Cortex of kidney (tissue), 1 donor: ENCODE measurements at regions not wholly inside any gene's neighbourhood (a gene's known extent, or its start where the extent isn't known, plus 50 kb on each side); places are given as distances from the start of the nearest gene placed in this dataset.

Experiments
- DNase-seq: peaks from one replicate; lab custom pipeline; 2025; lab: John Stamatoyannopoulos, UW

DNA sequence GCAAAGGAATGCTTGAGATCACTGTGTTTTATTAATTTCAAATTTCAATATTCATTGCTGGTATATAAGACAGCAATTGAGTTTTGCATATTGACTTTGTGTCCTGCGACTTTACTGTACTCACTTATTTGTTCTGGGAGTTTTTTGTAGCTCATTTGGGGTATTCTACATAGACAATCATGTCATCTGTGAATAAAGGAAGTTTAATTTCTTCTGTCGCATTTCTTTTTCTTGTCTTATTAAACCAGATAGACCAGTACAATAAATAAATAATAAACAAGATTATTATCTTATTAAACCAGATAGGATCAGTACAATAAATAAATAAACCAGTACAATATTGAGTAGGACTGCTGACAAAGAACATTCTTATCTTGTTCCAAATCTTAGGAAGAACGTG lies 448.2 kb downstream of the RPS24 start:
- no peak for DNase-seq

DNA sequence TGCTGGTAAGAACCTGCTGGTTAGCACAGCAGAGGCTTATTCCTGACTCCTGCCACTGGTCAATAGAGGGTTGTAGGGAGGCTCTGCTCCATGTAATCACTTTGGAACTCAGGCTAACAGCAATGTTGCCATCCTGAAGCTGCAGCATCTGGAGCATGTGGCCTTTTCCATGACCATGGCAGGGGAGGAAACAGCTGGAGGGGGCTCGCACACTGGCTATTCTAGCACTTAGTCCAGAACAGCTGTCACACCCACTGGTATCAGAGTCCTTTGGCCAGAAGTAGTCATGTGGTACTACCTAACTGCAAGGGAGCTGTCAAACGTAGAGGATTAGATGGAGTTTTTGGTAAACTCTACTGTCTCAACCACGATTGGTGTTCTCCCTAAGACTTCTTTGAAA lies 450.0 kb downstream of the RPS24 start:
- no peak for DNase-seq

GRCh38 chr10:78489034-78489433 lies 455.4 kb downstream of the RPS24 start:
- no peak for DNase-seq

DNA sequence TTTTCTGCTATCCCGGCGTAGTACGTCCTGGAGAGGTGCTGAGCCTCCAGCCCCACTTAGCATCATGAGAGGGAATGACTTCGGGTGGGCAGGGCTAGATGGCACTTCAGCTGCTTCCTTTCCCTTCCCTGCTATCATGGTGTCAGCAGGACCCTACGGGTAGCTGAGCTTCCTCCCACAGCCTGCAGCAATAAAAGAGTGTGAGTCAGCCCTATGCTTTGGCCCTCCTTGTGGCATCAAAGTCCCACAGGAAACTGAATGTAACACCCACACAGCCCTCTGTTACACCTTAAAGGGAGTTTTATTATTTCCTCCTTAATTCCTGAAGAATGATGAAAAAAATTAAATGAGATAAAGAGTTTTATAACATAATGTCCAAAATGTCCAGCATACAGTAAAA lies 458.1 kb downstream of the RPS24 start:
- DNase-seq, result no peak

- DNase-seq, result no peak
These were observed 458.8 kb downstream of the RPS24 start for GRCh38 chr10:78492424-78492823.

DNA sequence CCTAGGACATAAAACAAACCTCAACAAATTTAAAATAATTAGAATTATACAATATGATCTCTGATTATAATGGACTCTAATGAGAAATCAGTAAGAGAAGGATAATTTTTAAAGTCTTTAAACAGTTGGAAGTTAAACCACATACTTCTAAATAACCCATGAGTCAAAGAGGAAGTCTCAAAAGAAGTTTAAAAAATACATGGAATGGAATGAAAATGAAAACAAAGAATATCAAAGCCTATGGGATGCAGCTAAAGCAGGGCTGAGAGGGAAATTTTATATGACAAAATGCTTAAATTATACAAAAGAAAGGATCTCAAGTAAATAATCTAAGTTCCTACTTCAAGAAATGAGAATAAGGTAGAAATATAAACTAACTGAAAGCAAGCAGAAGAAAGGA lies 460.5 kb downstream of the RPS24 start:
- DNase-seq, result no peak

- no peak for DNase-seq
These were observed 468.7 kb downstream of the RPS24 start for GRCh38 chr10:78502210-78502936.

DNA sequence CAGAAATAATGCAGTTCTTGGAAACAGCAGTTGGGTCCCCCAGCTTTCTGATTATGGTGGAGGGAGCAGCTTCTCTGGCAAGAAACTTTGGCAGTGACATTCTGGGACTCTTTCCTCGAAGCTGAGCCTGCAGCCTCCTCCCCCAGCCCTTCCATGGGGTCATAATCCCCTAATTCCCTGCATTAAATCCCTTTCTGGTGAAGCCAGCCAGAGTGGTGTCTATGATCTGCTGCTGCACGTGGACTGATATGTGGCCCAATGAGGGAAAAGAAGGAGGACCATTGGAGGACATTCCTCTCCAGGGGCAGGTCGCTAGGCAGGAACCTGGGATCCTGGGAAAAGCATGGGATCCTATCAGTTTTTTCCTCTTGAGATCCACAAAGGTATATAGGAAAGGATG lies 470.5 kb downstream of the RPS24 start:
- DNase-seq, result no peak

DNA sequence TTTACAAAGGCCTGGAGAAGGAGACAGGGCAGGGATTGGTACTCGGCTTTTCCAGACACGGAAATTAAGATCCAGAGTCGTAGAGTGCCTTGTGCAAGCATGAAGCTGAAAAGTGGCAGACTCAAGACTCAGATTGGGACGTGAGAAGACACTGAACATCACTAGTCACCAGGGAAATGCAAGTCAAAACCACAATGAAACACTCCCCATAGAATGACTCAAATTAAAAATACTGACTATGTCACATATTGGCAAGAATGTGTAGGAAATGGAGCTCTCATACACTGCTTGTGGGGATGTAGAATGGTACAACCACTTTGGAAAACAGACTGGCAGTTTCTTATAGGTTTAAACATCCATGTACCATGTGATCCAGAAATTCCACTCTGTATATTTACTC lies 472.0 kb downstream of the RPS24 start:
- no peak for DNase-seq

- DNase-seq, result no peak
These were observed 473.0 kb downstream of the RPS24 start for GRCh38 chr10:78506614-78507013.

GRCh38 chr10:78507510-78508160 lies 474.0 kb downstream of the RPS24 start:
- DNase-seq, result no peak

- DNase-seq, result no peak
These were observed 475.5 kb downstream of the RPS24 start for GRCh38 chr10:78508955-78509748.

GRCh38 chr10:78510566-78511323 lies 477.1 kb downstream of the RPS24 start:
- no peak for DNase-seq

- DNase-seq, result no peak
These were observed 477.9 kb downstream of the RPS24 start for GRCh38 chr10:78511324-78512204.

DNA sequence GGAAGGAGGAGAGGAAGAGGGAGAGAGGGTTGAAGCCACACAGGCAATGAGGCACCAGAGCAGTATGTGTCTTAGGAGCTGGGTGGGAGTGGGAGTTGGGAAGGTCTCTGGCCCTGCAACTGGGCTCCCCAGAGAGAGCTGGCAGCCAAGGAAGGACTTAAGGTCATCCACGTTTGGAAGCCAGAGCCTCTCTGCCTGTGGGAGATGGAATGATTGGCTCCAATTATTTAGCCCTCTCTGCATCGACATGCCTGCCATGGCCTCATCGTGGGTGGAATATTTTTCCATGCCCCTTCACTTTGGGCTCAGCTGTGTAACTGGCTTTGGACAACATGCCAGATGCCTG lies 478.5 kb downstream of the RPS24 start:
- DNase-seq, result no peak

DNA sequence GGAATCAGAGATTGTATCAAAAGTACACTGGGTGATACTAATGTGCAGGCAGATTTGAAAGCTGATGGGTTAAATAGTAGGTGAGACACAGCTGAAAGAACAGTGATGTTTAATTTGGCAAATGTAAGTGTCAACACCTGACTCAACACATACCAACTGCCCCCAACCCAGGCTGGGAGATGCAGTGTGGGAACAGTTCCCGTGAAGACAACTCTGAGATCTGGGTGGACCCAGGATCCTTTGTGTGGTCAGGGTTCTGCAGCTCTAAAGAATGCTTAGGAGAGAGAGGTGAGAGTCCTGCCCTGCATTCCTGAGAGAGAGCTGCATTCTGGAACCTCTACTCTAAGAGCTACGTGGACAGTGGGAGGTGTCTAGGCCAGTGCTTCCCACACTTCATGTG lies 479.7 kb downstream of the RPS24 start:
- DNase-seq, result no peak

DNA sequence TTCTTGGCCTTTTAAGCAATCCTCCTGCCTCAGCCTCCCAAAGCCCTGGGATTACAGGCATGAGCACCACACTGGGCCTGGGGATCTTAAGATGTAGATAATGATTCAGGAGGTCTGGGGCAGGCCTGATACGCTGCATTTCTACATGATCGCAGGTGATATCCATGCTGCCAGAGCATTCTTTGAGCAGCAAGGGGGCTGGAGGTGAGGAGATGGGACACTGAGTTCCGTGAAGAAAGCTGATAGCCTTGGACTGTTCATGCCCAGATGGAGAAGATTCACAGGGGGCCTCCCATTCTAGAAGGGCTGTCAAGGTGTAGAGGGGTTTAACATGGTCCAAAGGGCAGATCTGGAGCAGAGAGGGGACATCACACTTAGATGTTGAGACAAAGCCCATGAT lies 480.3 kb downstream of the RPS24 start:
- no peak for DNase-seq

- DNase-seq, result no peak
These were observed 480.8 kb downstream of the RPS24 start for GRCh38 chr10:78514459-78514858.

GRCh38 chr10:78515038-78515872 lies 481.6 kb downstream of the RPS24 start:
- no peak for DNase-seq

DNA sequence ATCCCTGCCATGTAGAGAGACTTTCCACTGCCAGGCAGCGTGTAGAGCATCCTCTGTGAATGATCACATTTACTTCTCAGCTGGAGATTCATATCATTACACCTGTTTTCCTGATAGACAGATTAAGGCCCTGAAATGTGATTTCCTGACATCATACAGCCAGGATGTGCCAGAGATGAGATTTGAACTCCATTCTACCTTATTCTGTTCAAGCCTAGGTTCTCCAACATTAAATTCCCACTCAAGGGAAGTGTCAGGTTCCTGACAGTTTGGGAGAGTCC lies 482.1 kb downstream of the RPS24 start:
- no peak for DNase-seq

- DNase-seq, result no peak
These were observed 482.6 kb downstream of the RPS24 start for GRCh38 chr10:78516236-78516635.
